A673 (cell line): ENCODE measurements at regions not wholly inside any gene's neighbourhood (a gene's known extent, or its start where the extent isn't known, plus 50 kb on each side); places are given as distances from the start of the nearest gene placed in this dataset.

ENCODE experiments used
- EZH2 ChIP-seq: fragments of 200-600 bp; sonication (generic); IDR thresholded peaks from 2 replicates; pipeline ENCODE4 v1.6.1; 2017; ENCODE audit warnings: borderline replicate concordance, low read depth, mild to moderate bottlenecking, mixed read lengths, antibody characterized with exemption, low read length; ENCODE audit not compliant: poor library complexity, severe bottlenecking
- TF ChIP-seq, protein P1 (sequence below): fragments of 300-800, 200-600 bp; sonication (generic); conservative IDR thresholded peaks from 2 replicates; pipeline ENCODE4 v1.5.1; 2017; ENCODE audit warnings: low read depth, mild to moderate bottlenecking, antibody characterized with exemption, low read length, moderate library complexity, mixed read lengths

DNA sequence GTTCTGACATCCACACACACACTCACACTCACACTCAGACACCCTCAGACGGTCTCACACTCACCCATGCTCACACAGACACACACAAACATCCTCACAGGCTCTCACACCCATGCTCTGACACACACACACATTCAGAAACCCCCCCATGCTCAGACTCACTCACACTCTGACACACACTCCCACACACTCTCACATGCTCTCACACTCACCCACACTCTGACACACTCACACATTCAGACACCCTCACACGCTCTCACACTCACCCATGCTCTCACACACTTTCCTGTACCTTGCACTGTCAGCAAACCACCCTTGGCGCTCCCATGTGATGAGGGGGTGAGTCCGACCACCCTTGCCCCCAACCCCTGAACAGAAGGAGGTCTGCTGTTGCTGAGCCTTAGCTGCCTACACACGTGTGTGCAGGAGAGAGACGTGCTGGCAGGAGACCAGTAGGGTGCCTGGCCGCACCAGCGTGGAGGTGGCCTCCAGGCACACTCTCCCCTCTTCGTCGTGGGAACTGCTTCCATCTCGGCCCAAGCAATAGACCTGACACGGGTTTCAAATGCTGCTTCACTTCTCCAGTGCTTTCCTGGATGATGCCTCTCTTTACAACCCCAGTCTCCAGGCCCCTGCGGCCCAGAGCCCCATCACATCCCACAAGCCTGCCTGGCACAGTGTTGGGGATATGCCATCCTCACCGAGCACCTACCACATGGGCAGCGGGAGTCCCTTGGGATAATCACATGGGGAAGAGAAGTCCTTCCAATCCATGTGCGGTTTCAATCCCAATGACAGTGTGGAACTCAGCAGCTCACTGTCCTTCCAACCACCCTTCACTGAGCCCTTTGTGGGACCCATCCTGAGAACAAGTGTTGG is 267.8 kb upstream of the FOXF1 start:
- TF ChIP-seq, protein P1, sequence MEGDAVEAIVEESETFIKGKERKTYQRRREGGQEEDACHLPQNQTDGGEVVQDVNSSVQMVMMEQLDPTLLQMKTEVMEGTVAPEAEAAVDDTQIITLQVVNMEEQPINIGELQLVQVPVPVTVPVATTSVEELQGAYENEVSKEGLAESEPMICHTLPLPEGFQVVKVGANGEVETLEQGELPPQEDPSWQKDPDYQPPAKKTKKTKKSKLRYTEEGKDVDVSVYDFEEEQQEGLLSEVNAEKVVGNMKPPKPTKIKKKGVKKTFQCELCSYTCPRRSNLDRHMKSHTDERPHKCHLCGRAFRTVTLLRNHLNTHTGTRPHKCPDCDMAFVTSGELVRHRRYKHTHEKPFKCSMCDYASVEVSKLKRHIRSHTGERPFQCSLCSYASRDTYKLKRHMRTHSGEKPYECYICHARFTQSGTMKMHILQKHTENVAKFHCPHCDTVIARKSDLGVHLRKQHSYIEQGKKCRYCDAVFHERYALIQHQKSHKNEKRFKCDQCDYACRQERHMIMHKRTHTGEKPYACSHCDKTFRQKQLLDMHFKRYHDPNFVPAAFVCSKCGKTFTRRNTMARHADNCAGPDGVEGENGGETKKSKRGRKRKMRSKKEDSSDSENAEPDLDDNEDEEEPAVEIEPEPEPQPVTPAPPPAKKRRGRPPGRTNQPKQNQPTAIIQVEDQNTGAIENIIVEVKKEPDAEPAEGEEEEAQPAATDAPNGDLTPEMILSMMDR = no peak
- TF ChIP-seq EZH2 = no peak
